RCC 7860 (cell line): ENCODE measurements at regions not wholly inside any gene's neighbourhood (a gene's known extent, or its start where the extent isn't known, plus 50 kb on each side); places are given as distances from the start of the nearest gene placed in this dataset.
"Not testable (repeated sequence)": the region's sequence is repeated elsewhere in the genome, so short reads cannot be mapped to it uniquely, and the experiment has no call there.

ENCODE experiments used
- DNase-seq: peaks from one replicate; pipeline ENCODE4 v3.0.0-alpha.2; 2015; ENCODE audit warnings: low spot score
- FAIRE-seq: peaks from 2 replicates; lab custom pipeline; 2012; peaks lifted over from hg19 to GRCh38; lab: Jason Lieb, UNC

GRCh38 chr17:26936645-26937044, 357.3 kb upstream of the WSB1 start:
- not testable (repeated sequence) for DNase-seq, FAIRE-seq

GRCh38 chr17:26937750-26938322, 356.1 kb upstream of the WSB1 start:
- not testable (repeated sequence) for DNase-seq, FAIRE-seq

- DNase-seq = not testable (repeated sequence)
These were observed 354.2 kb upstream of the WSB1 start for GRCh38 chr17:26939755-26940154.

GRCh38 chr17:26940587-26940986, 353.3 kb upstream of the WSB1 start:
- FAIRE-seq, DNase-seq: not testable (repeated sequence)

More at GRCh38 chr17:26939755-26940154, 354.2 kb upstream of the WSB1 start:
- FAIRE-seq = not testable (repeated sequence)

GRCh38 chr17:26962255-26963162, 331.4 kb upstream of the WSB1 start:
- FAIRE-seq = no peak
- DNase-seq = no peak

- DNase-seq = no peak
- no peak for FAIRE-seq
These were observed 330.8 kb upstream of the WSB1 start for GRCh38 chr17:26963163-26963503.

- FAIRE-seq, DNase-seq: not testable (repeated sequence)
These were observed 327.9 kb upstream of the WSB1 start for GRCh38 chr17:26965898-26966624.

- peak; percentile 54 for FAIRE-seq
These were observed 327.2 kb upstream of the WSB1 start for GRCh38 chr17:26966625-26967179.

GRCh38 chr17:26981845-26982425, 312.0 kb upstream of the WSB1 start:
- FAIRE-seq, DNase-seq: not testable (repeated sequence)

More at GRCh38 chr17:26966625-26967179, 327.2 kb upstream of the WSB1 start:
- DNase-seq = not testable (repeated sequence)

GRCh38 chr17:26982563-26982962, 311.4 kb upstream of the WSB1 start:
- not testable (repeated sequence) for DNase-seq, FAIRE-seq

- DNase-seq = peak; percentile 57
- FAIRE-seq = peak; percentile 93
These were observed 306.1 kb upstream of the WSB1 start for GRCh38 chr17:26987851-26988250.

- not testable (repeated sequence) for FAIRE-seq, DNase-seq
These were observed 299.3 kb upstream of the WSB1 start for GRCh38 chr17:26994648-26995047.

GRCh38 chr17:26996146-26996916, 297.6 kb upstream of the WSB1 start:
- DNase-seq, FAIRE-seq: not testable (repeated sequence)

- FAIRE-seq, DNase-seq: not testable (repeated sequence)
These were observed 286.0 kb upstream of the WSB1 start for GRCh38 chr17:27007734-27008531.

- no peak for DNase-seq
- FAIRE-seq = no peak
These were observed 284.8 kb upstream of the WSB1 start for GRCh38 chr17:27009087-27009486.

GRCh38 chr17:27010138-27010537, 283.8 kb upstream of the WSB1 start:
- not testable (repeated sequence) for FAIRE-seq, DNase-seq

- FAIRE-seq, DNase-seq: not testable (repeated sequence)
These were observed 263.4 kb upstream of the WSB1 start for GRCh38 chr17:27030552-27030951.

- FAIRE-seq (no peak), DNase-seq (no peak)
These were observed 255.2 kb upstream of the WSB1 start for GRCh38 chr17:27038676-27039075.

- not testable (repeated sequence) for DNase-seq, FAIRE-seq
These were observed 248.9 kb upstream of the WSB1 start for GRCh38 chr17:27045039-27045438.
